Tibial nerve (tissue), 4 donors: ENCODE measurements at regions not wholly inside any gene's neighbourhood (a gene's known extent, or its start where the extent isn't known, plus 50 kb on each side); places are given as distances from the start of the nearest gene placed in this dataset.

Experiments
- DNase-seq, 2 donors: peaks; one replicate each; pipeline ENCODE4 v3.0.0-alpha.2; 2019; ENCODE audit warnings: low spot score in 2 of 2
- H3K27ac ChIP-seq, 4 donors: fragments of 200-600 bp; sonication (generic) in 3 of 4; one replicate each; pipeline ENCODE4 v1.5.1; 2017 to 2019; ENCODE audit warnings: mild to moderate bottlenecking in 1 of 4
- H3K27me3 ChIP-seq, 2 donors: fragments of 200-600 bp; sonication (generic) in 1 of 2; one replicate each; pipeline versions ENCODE4 v1.5.1 to v1.6.0; 2017 to 2019
- H3K36me3 ChIP-seq, 3 donors: fragments of 200-600 bp; sonication (generic); one replicate each; pipeline ENCODE4 v1.5.1; 2018 to 2019
- H3K4me1 ChIP-seq, 4 donors: fragments of 200-600 bp; sonication (generic) in 3 of 4; one replicate each; pipeline ENCODE4 v1.5.1; 2017 to 2019
- H3K4me3 ChIP-seq, 4 donors: fragments of 200-600 bp; sonication (generic) in 3 of 4; one replicate each; pipeline ENCODE4 v1.5.1; 2017 to 2019; ENCODE audit warnings: mild to moderate bottlenecking in 1 of 4, moderate library complexity in 1 of 4
- H3K9me3 ChIP-seq, 4 donors: fragments of 200-600 bp; sonication (generic) in 3 of 4; one replicate each; pipeline ENCODE4 v1.5.1; 2017 to 2019
- CTCF ChIP-seq, 5 experiments: fragments of 200-600 bp in 3 of 5; fragments of 450-650 bp in 2 of 5; sonication (generic) in 3 of 5; IDR thresholded peaks; one replicate each; pipeline ENCODE4 v1.5.1; 2016 to 2019; ENCODE audit warnings: antibody characterized with exemption in 5 of 5, mild to moderate bottlenecking in 3 of 5, moderate library complexity in 2 of 5
- EP300 ChIP-seq, 2 donors: sonication (generic); formaldehyde crosslinking; IDR thresholded peaks; one replicate each; pipeline ENCODE4 v1.6.1; 2017; ENCODE audit warnings: antibody characterized with exemption in 2 of 2, mild to moderate bottlenecking in 1 of 2
- POLR2A ChIP-seq, 2 donors: fragments of 450-650 bp; IDR thresholded peaks; one replicate each; pipeline ENCODE4 v1.6.1; 2017; ENCODE audit warnings: antibody characterized with exemption in 2 of 2, mild to moderate bottlenecking in 2 of 2, moderate library complexity in 2 of 2
- WGBS, 2 donors: methylation state at CpG; one replicate each; pipeline ENCODE4 v1.1.5; 2018; 5-methylcytosine and 5-hydroxymethylcytosine counted together

GRCh38 chr21:38743772-38744529 is 61.8 kb upstream of the ETS2 start:
- H3K36me3 ChIP-seq: no peaks in the 10 kb centered on the region
- TF ChIP-seq CTCF (IDR thresholded peaks at IDR 0.05) (no peak), EP300 (IDR thresholded peaks at IDR 0.05) (no peak)
- H3K27ac ChIP-seq: no peak overlapping the region
- no peaks in the 10 kb centered on the region for H3K27me3 ChIP-seq
- no peak overlapping the region for H3K4me3 ChIP-seq
- DNase-seq: no peak
- 46 to 57% methylated on average over 21 of the region's 21 CpGs for WGBS, 2 donors
- no peaks in the 10 kb centered on the region for H3K9me3 ChIP-seq
- peaks cover 0 to 6% (median 0%) of the 10 kb centered on the region in 4 donors for H3K4me1 ChIP-seq

- no peak for TF ChIP-seq CTCF (IDR thresholded peaks at IDR 0.05)
- TF ChIP-seq POLR2A (IDR thresholded peaks at IDR 0.05): no peak
- no peak for TF ChIP-seq EP300 (IDR thresholded peaks at IDR 0.05)
- Histone ChIP-seq H3K9me3 (no peaks in the 10 kb centered on the region), H3K27ac (no peak overlapping the region), H3K27me3 (no peaks in the 10 kb centered on the region), H3K4me1 (peaks cover 0 to 6% (median 0%) of the 10 kb centered on the region in 4 donors), H3K36me3 (no peaks in the 10 kb centered on the region), H3K4me3 (no peak overlapping the region)
- no peak for DNase-seq
- 67 to 71% methylated on average over 2 of the region's 2 CpGs for WGBS, 2 donors
Measured at GRCh38 chr21:38744861-38745260, 60.9 kb upstream of the ETS2 start.

GRCh38 chr21:38747810-38748209 is 57.9 kb upstream of the ETS2 start:
- Histone ChIP-seq H3K36me3 (no peaks in the 10 kb centered on the region), H3K27ac (no peak overlapping the region), H3K27me3 (no peaks in the 10 kb centered on the region), H3K9me3 (no peaks in the 10 kb centered on the region), H3K4me3 (no peak overlapping the region), H3K4me1 (peaks cover 0 to 19% (median 5%) of the 10 kb centered on the region in 4 donors)
- TF ChIP-seq POLR2A (IDR thresholded peaks at IDR 0.05) (no peak), CTCF (IDR thresholded peaks at IDR 0.05) (no peak), EP300 (IDR thresholded peaks at IDR 0.05) (no peak)
- WGBS, 2 donors: 67 to 73% methylated on average over 4 of the region's 4 CpGs
- no peak for DNase-seq

- peaks cover 0 to 37% (median 11%) of the 10 kb centered on the region in 4 donors for H3K4me1 ChIP-seq
- DNase-seq: peak; percentile 63 to 78
- H3K9me3 ChIP-seq: no peaks in the 10 kb centered on the region
- WGBS, 2 donors: 69 to 77% methylated on average over 27 of the region's 27 CpGs
- no peak for TF ChIP-seq POLR2A (IDR thresholded peaks at IDR 0.05)
- TF ChIP-seq EP300 (IDR thresholded peaks at IDR 0.05): peak in 1 of 2 donors; percentile 81
- peak overlapping the region in 3 of 4 donors; percentile 7 to 60 (median 8) for H3K27ac ChIP-seq
- no peaks in the 10 kb centered on the region for H3K36me3 ChIP-seq
- no peak overlapping the region for H3K4me3 ChIP-seq
- no peaks in the 10 kb centered on the region for H3K27me3 ChIP-seq
Measured at GRCh38 chr21:38751379-38752050, 54.2 kb upstream of the ETS2 start.

- Histone ChIP-seq H3K4me1 (peaks cover 0 to 38% (median 11%) of the 10 kb centered on the region in 4 donors), H3K27me3 (no peaks in the 10 kb centered on the region), H3K9me3 (no peaks in the 10 kb centered on the region), H3K36me3 (no peaks in the 10 kb centered on the region), H3K4me3 (no peak overlapping the region), H3K27ac (peak overlapping the region in 3 of 4 donors; percentile 7 to 60 (median 8))
- TF ChIP-seq EP300 (IDR thresholded peaks at IDR 0.05): no peak
- no peak for TF ChIP-seq POLR2A (IDR thresholded peaks at IDR 0.05)
- TF ChIP-seq CTCF (IDR thresholded peaks at IDR 0.05): no peak
- no peak for DNase-seq
- 77 to 88% methylated on average over 10 to 11 of the region's 11 CpGs for WGBS, 2 donors
Measured at GRCh38 chr21:38752051-38752505, 53.7 kb upstream of the ETS2 start.
